ENCODE measurements at regions not wholly inside any gene's neighbourhood (a gene's known extent, or its start where the extent isn't known, plus 50 kb on each side); places are given as distances from the start of the nearest gene placed in this dataset.

- no peak overlapping the region for H3K27ac ChIP-seq (replicated peaks in 1 of 4)
- 30% methylated on average over 1 of the region's 1 CpG for WGBS
- no peaks in the 10 kb centered on the region for H3K36me3 ChIP-seq
- no peaks in the 10 kb centered on the region for H3K9me3 ChIP-seq
- no peaks in the 10 kb centered on the region for H3K4me1 ChIP-seq
- no peaks in the 10 kb centered on the region for H3K27me3 ChIP-seq
- H3K4me3 ChIP-seq, result no peak overlapping the region
- TF ChIP-seq POLR2AphosphoS5 (IDR thresholded peaks at IDR 0.05), result no peak
- TF ChIP-seq EP300 (IDR thresholded peaks at IDR 0.05), result no peak
- no peak for TF ChIP-seq POLR2A (IDR thresholded peaks at IDR 0.05; ENCODE audit: low read depth)
- no peak for TF ChIP-seq CTCF (IDR thresholded peaks at IDR 0.05)
- intact Hi-C loops (cut with DNase I), result no loop called here
- no peak for DNase-seq (ENCODE audit: extremely low spot score)
Measured at GRCh38 chr3:181782306-181782954, 70.7 kb downstream of the SOX2 start.

- intact Hi-C loops (cut with DNase I), result no loop called here
- 28% methylated on average over 7 of the region's 7 CpGs for WGBS
- no peaks in the 10 kb centered on the region for H3K9me3 ChIP-seq
- no peak overlapping the region for H3K4me3 ChIP-seq
- no peak for DNase-seq (ENCODE audit: extremely low spot score)
- no peak overlapping the region for H3K27ac ChIP-seq (replicated peaks in 1 of 4)
- no peaks in the 10 kb centered on the region for H3K36me3 ChIP-seq
- H3K27me3 ChIP-seq, result no peaks in the 10 kb centered on the region
- TF ChIP-seq POLR2AphosphoS5 (IDR thresholded peaks at IDR 0.05) (no peak), CTCF (IDR thresholded peaks at IDR 0.05) (no peak)
- H3K4me1 ChIP-seq, result peaks cover 0 to 11% (median 8%) of the 10 kb centered on the region in 4 donors
Measured at GRCh38 chr3:181790561-181790960, 78.8 kb downstream of the SOX2 start.

- no peak overlapping the region for H3K27ac ChIP-seq (replicated peaks in 1 of 4)
Measured at GRCh38 chr3:181791056-181791955, 79.6 kb downstream of the SOX2 start.

GRCh38 chr3:181793006-181793405 lies 81.3 kb downstream of the SOX2 start:
- 85% methylated on average over 7 of the region's 7 CpGs for WGBS
- intact Hi-C loops (cut with DNase I), result no loop called here
- H3K4me1 ChIP-seq, result peaks cover 0 to 11% (median 8%) of the 10 kb centered on the region in 4 donors
- TF ChIP-seq CTCF (IDR thresholded peaks at IDR 0.05) (no peak), POLR2A (IDR thresholded peaks at IDR 0.05; ENCODE audit: low read depth) (no peak), POLR2AphosphoS5 (IDR thresholded peaks at IDR 0.05) (no peak), EP300 (IDR thresholded peaks at IDR 0.05) (no peak)
- H3K4me3 ChIP-seq, result no peak overlapping the region
- H3K9me3 ChIP-seq, result no peaks in the 10 kb centered on the region
- H3K27ac ChIP-seq (replicated peaks in 1 of 4), result no peak overlapping the region
- no peaks in the 10 kb centered on the region for H3K36me3 ChIP-seq
- H3K27me3 ChIP-seq, result no peaks in the 10 kb centered on the region
- peak; percentile 26 for DNase-seq (ENCODE audit: extremely low spot score)

More at GRCh38 chr3:181791056-181791955, 79.6 kb downstream of the SOX2 start:
- peaks cover 0 to 11% (median 8%) of the 10 kb centered on the region in 4 donors for H3K4me1 ChIP-seq
- no peaks in the 10 kb centered on the region for H3K27me3 ChIP-seq
- DNase-seq (ENCODE audit: extremely low spot score), result no peak
- 49% methylated on average over 7 of the region's 7 CpGs for WGBS
- TF ChIP-seq CTCF (IDR thresholded peaks at IDR 0.05) (no peak), POLR2AphosphoS5 (IDR thresholded peaks at IDR 0.05) (no peak), POLR2A (IDR thresholded peaks at IDR 0.05; ENCODE audit: low read depth) (no peak), EP300 (IDR thresholded peaks at IDR 0.05) (no peak)
- intact Hi-C loops (cut with DNase I), result no loop called here
- H3K9me3 ChIP-seq, result no peaks in the 10 kb centered on the region
- no peak overlapping the region for H3K4me3 ChIP-seq
- no peaks in the 10 kb centered on the region for H3K36me3 ChIP-seq

Data from esophagus muscularis mucosa (tissue), 4 donors.